HTR-8/SVneo (cell line): ENCODE measurements at regions not wholly inside any gene's neighbourhood (a gene's known extent, or its start where the extent isn't known, plus 50 kb on each side); places are given as distances from the start of the nearest gene placed in this dataset.

Experiments
- DNase-seq: peaks from one replicate; pipeline ENCODE4 v3.0.0; 2011; ENCODE audit warnings: low spot score, mixed read lengths; ENCODE audit not compliant: insufficient read length
- FAIRE-seq: peaks from 2 replicates; lab custom pipeline; 2011; peaks lifted over from hg19 to GRCh38; lab: Jason Lieb, UNC

DNA sequence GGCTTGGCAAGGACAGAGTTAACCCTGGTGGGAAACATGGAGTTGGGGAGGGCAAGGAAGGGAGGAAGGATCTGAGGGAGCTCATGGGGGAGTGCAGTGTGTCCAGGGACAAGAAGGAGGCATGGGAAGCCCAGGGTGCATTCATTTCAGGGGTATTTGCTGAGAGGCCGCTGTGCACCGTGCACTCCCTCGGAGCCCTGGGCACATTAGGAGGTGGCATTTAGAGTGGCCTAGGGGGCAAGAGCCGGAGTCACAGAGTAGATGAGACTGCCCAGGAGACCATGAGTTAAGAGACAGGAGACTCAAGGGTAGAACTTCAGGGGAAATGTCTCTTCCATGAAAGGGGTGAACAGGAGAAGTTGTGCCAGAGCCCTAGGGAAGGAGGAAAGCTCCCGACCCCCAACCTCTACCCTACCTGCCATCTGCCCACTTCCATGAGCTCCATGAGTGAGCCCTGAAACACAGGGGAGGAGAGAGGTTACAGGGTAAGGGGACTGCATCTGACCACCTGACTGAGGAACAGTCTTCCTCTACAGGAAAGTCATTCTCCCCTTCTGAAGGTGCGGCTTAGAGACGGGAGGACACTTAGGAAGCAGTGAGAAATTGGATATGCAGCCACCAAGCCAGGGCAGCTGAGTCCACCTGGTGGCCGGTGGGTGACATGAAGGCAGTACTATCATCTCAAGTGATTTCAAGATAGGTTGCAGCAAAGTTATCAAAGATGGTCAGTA is 58.5 kb upstream of the COPS8 start:
- peak; percentile 71 for DNase-seq
- FAIRE-seq: peak; percentile 76

DNA sequence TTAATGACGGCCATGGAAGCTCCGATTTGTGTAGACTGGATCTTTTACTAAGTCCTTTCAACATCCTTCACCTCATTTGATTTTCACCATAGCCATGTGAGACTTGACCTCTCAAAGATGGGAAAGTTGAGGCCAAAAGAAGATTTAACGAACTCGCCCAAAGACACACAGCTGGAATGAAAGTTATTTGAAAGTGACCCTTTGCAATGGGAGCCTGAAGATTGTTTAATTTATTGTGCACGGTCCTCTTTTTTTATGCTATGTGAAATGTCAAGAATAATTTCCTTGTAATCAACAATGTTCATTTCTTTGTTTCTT is 58.0 kb upstream of the COPS8 start:
- FAIRE-seq (no peak), DNase-seq (no peak)

DNA sequence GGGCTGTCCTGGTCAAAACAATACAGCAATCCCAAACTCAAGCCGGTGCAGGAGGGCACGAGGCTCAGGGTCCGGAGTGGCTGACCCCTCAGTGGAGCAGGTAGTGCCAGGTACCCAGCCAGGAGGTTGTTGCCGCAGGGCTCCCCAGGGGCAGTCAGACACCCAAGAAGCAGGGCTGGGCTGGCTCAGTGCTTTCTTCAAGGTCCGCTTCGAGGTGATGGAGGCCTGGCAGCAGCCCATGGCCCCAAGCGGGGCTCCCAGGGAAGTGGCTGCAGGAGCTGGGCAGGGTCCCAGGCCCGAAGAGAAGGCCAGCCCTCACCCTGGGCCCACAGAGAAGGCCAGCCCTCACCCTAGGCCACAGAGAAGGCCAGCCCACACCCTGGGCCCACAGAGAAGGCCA is 55.3 kb upstream of the COPS8 start:
- no peak for FAIRE-seq
- no peak for DNase-seq

DNA sequence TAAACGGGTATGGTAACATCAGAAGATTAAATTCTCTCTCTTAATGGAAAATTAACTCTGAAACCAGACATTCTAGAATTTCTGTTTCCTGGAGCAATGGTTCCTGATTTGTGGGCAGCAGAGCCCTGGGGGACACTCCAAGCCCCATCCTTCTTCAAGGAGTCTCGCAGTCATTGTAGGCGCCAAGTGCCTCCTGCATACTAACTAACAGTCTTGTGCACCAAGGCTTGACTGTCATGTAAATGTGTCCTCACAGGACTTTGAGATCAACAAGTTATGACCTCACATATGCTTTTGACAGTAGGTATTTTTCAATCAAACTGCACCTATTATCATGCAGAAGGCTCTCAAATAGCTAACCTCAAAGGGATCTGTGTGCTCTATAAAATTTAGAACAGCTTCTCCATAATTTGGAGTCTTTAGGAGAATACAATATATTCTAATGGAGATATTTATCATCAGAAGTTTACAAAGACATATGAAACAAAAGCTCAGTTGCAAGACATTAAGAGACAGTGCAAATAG is 52.1 kb upstream of the COPS8 start:
- FAIRE-seq (no peak), DNase-seq (no peak)

DNA sequence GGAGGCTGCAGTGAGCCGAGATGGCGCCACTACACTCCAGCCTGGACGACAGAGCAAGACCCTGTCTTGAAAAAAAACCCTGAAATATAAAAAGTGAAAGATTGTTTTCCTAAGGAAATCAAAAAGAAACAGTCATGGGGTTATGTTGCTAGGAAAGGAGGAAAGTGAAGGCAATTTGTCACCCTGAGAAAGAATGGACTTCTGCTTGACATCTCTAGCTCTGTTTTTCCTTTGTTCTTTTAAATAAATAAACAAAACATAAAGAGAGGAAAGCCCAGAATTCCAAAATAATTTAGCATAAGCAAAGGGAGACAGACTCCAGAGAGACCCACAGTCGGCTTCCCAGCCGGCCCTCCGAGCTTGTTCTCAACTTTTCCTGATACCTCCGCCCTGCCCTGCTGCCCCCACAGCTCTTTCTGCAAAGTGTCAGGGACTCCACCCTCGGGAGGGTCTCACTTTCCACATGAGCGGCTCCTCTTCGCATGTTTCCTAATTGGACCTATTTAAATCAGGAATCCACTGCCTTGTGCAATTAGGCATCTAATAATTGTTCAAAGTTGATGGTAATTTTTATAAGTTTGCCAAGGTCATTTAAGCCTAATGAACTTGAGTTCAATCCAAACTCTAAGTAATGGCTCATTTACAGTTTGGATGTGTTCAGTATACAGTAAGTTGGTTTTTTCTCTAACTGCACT is 49.8 kb upstream of the COPS8 start:
- no peak for FAIRE-seq

More for the DNA sequence above, 49.8 kb upstream of the COPS8 start:
- DNase-seq: no peak
